SK-N-MC (cell line): ENCODE measurements at regions not wholly inside any gene's neighbourhood (a gene's known extent, or its start where the extent isn't known, plus 50 kb on each side); places are given as distances from the start of the nearest gene placed in this dataset.

Source experiments
- EZH2 ChIP-seq: fragments of 200-600 bp; sonication (generic); IDR thresholded peaks from one replicate; pipeline ENCODE4 v1.6.1; 2017; ENCODE audit warnings: antibody characterized with exemption
- POLR2AphosphoS5 ChIP-seq: IDR thresholded peaks from 2 replicates; pipeline ENCODE4 v1.6.1; 2012; ENCODE audit warnings: mild to moderate bottlenecking, low read depth, low read length, borderline replicate concordance

DNA sequence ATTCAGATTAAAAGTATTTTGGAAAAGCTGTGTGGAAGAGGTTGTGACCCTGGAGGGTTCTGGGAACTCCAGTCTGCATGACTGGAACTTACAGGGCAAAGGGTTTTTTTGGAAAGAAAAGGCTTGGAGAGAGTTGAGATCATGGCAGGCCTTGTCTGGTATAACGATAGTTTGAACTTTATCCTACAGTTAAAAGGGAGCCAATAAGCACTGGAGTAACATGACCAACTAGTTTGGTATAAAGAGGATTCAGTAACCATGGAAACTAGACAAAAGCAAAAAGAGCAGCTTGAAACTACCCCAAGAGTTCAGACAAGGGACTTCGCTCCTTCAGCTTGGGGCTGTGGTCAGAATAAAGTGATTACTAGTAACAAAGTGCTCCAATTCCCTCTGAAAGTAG, 151.2 kb upstream of the TMCO5A start:
- TF ChIP-seq EZH2 = no peak
- TF ChIP-seq POLR2AphosphoS5 = no peak
